ENCODE measurements at regions not wholly inside any gene's neighbourhood (a gene's known extent, or its start where the extent isn't known, plus 50 kb on each side); places are given as distances from the start of the nearest gene placed in this dataset.

- no peak for TF ChIP-seq EP300 (IDR thresholded peaks at IDR 0.05; ENCODE audit: borderline replicate concordance)
- TF ChIP-seq REST (IDR thresholded peaks at IDR 0.05; ENCODE audit: low read depth): no peak
- no peak for TF ChIP-seq CREB1 (IDR thresholded peaks at IDR 0.05; ENCODE audit: low read depth)
- no peak for TF ChIP-seq EGR1 (IDR thresholded peaks at IDR 0.05)
- TF ChIP-seq YY1 (IDR thresholded peaks at IDR 0.05; ENCODE audit: low read depth): no peak
These were observed 367.1 kb downstream of the TTLL7 start for GRCh38 chr1:83631851-83632250.

Measured in Ishikawa (cell line).